Stimulated activated CD8-positive, alpha-beta memory T cell treated with anti-CD3 and anti-CD28 coated beads, Interleukin-7, amount 100 ng/mL, for 1 hour (primary cell): ENCODE measurements at regions not wholly inside any gene's neighbourhood (a gene's known extent, or its start where the extent isn't known, plus 50 kb on each side); places are given as distances from the start of the nearest gene placed in this dataset.
"Not testable (repeated sequence)": the region's sequence is repeated elsewhere in the genome, so short reads cannot be mapped to it uniquely, and the experiment has no call there.

Source experiments
- DNase-seq, 2 donors: peaks; one replicate each; pipeline ENCODE4 v3.0.0-alpha.2; 2020; ENCODE audit warnings: low read depth in 2 of 2

- DNase-seq: no peak
These were observed 90.3 kb upstream of the PAM start for GRCh38 chr5:102664616-102665335.

- no peak for DNase-seq
These were observed 88.8 kb upstream of the PAM start for GRCh38 chr5:102666164-102666946.

- no peak for DNase-seq
These were observed 86.7 kb upstream of the PAM start for GRCh38 chr5:102668220-102668932.

GRCh38 chr5:102670224-102670836, 84.8 kb upstream of the PAM start:
- DNase-seq: no peak

- DNase-seq: not testable (repeated sequence)
These were observed 83.9 kb upstream of the PAM start for GRCh38 chr5:102671033-102671734.

GRCh38 chr5:102678267-102679058, 76.6 kb upstream of the PAM start:
- DNase-seq: no peak

GRCh38 chr5:102681403-102681983, 73.6 kb upstream of the PAM start:
- DNase-seq: peak; percentile 14 to 17

- no peak for DNase-seq
These were observed 72.9 kb upstream of the PAM start for GRCh38 chr5:102682101-102682647.

GRCh38 chr5:102688076-102688475, 67.0 kb upstream of the PAM start:
- not testable (repeated sequence) for DNase-seq

- DNase-seq: not testable (repeated sequence)
These were observed 66.3 kb upstream of the PAM start for GRCh38 chr5:102688581-102689342.

GRCh38 chr5:102690910-102691309, 64.2 kb upstream of the PAM start:
- DNase-seq: no peak

- DNase-seq: no peak
These were observed 63.7 kb upstream of the PAM start for GRCh38 chr5:102691434-102691833.

GRCh38 chr5:102700120-102700831, 54.8 kb upstream of the PAM start:
- DNase-seq: no peak

GRCh38 chr5:102700916-102701315, 54.2 kb upstream of the PAM start:
- no peak for DNase-seq

GRCh38 chr5:102701748-102702147, 53.4 kb upstream of the PAM start:
- no peak for DNase-seq
